ENCODE measurements at regions not wholly inside any gene's neighbourhood (a gene's known extent, or its start where the extent isn't known, plus 50 kb on each side); places are given as distances from the start of the nearest gene placed in this dataset.

GRCh38 chr1:172726740-172727139, 67.8 kb downstream of the FASLG start:
- no peak for TF ChIP-seq TOX (CRISPR knock-in tag; IDR thresholded peaks at IDR 0.05; ENCODE audit: borderline replicate concordance)
- no peak for TF ChIP-seq ARNTL (CRISPR knock-in tag; IDR thresholded peaks at IDR 0.05; ENCODE audit: borderline replicate concordance, low read depth)
- no peak for TF ChIP-seq ZFP3 (CRISPR knock-in tag; IDR thresholded peaks at IDR 0.05)
- TF ChIP-seq PATZ1 (CRISPR knock-in tag; IDR thresholded peaks at IDR 0.05; ENCODE audit: borderline replicate concordance): no peak
- TF ChIP-seq TCF4 (CRISPR knock-in tag; IDR thresholded peaks at IDR 0.05; ENCODE audit: borderline replicate concordance): no peak
- TF ChIP-seq ZNF8 (CRISPR knock-in tag; IDR thresholded peaks at IDR 0.05): no peak
- no peak for TF ChIP-seq CREB5 (CRISPR knock-in tag; IDR thresholded peaks at IDR 0.05; ENCODE audit: low read depth)
- no peak for TF ChIP-seq ZNF565 (CRISPR knock-in tag; conservative IDR thresholded peaks at IDR 0.05; ENCODE audit: low read depth)
- TF ChIP-seq ZNF70 (CRISPR knock-in tag; IDR thresholded peaks at IDR 0.05): no peak
- no peak for TF ChIP-seq RARB (CRISPR knock-in tag; IDR thresholded peaks at IDR 0.05)
- no peak for TF ChIP-seq POU6F1 (CRISPR knock-in tag; IDR thresholded peaks at IDR 0.05; ENCODE audit: borderline replicate concordance, low read depth)
- no peak for TF ChIP-seq GLIS3 (CRISPR knock-in tag; IDR thresholded peaks at IDR 0.05)
- TF ChIP-seq ZFP30 (CRISPR knock-in tag; IDR thresholded peaks at IDR 0.05): no peak
- TF ChIP-seq CSRNP3 (CRISPR knock-in tag; IDR thresholded peaks at IDR 0.05): no peak
